Activated CD4-positive, alpha-beta T cell treated with anti-CD3 and anti-CD28 coated beads, Interleukin-2, amount 10 ng/mL, durations not matched to agents 24 days and 14 days (primary cell): ENCODE measurements at regions not wholly inside any gene's neighbourhood (a gene's known extent, or its start where the extent isn't known, plus 50 kb on each side); places are given as distances from the start of the nearest gene placed in this dataset.
"Not testable (repeated sequence)": the region's sequence is repeated elsewhere in the genome, so short reads cannot be mapped to it uniquely, and the experiment has no call there.

Experiments
- DNase-seq: peaks from one replicate; pipeline ENCODE4 v3.0.0; 2022
- H3K27ac Mint-ChIP-seq: one replicate; pipeline ENCODE4 v1.8.0; 2022; ENCODE audit warnings: mild to moderate bottlenecking, mixed read lengths
- H3K27me3 Mint-ChIP-seq: one replicate; pipeline ENCODE4 v1.8.0; 2022; ENCODE audit warnings: mixed read lengths
- H3K36me3 Mint-ChIP-seq: one replicate; pipeline ENCODE4 v1.8.0; 2022; ENCODE audit warnings: low read depth, mild to moderate bottlenecking, mixed read lengths
- H3K4me1 Mint-ChIP-seq: one replicate; pipeline ENCODE4 v1.8.0; 2021; ENCODE audit warnings: mixed read lengths
- H3K4me3 Mint-ChIP-seq: one replicate; pipeline ENCODE4 v1.8.0; 2022; ENCODE audit warnings: mild to moderate bottlenecking, moderate library complexity, mixed read lengths
- H3K9me3 Mint-ChIP-seq: one replicate; pipeline ENCODE4 v1.8.0; 2021; ENCODE audit warnings: mixed read lengths
- intact Hi-C: fragments of 100-400 bp; cut with micrococcal nuclease; formaldehyde crosslinking; loops from one replicate; pipeline ENCODE4 v1.15.1; 2023

DNA sequence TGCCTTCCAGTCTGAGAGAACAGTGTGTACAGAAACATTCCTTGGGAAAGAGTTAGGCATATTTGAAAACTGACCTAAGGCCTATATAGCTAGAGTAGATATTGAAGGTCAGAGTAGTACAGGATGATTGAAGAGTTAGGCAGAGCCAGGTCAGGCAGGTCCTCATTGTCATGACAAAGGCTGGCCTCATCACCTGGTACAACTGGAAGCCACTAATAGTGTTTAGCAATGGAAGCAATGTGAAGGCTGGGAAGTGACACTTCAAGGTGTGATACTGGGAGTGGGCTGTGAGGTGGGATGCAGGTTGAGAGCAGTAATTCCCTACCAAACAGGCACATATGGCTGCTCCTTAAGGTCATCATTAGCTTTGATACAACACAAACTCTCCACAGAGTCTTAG lies 123.6 kb upstream of the CCNH start:
- Mint-ChIP-seq H3K4me3 (no peak overlapping the region), H3K27me3 (no peaks in the 10 kb centered on the region), H3K36me3 (no peaks in the 10 kb centered on the region), H3K27ac (no peak overlapping the region), H3K9me3 (no peaks in the 10 kb centered on the region), H3K4me1 (no peaks in the 10 kb centered on the region)
- intact Hi-C loops: no loop called here
- no peak for DNase-seq

DNA sequence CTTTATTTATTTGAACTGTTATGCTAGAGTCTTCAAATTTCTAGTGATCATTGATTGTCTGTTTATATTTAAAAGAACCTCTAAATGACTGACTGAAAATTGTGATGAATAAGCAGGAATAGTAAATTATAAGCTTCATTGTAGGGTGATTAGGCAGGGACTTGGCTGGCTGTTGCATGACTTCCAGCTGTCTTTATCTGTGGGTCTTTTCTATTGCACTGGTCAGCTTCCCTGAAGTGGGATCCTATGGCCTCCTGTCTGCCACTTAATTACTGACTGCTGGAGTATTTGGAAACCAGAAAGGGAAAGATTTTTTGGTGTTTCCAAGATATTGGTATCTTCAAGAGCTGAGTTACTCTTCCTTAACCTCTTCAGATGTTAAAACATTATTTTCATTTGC lies 123.0 kb upstream of the CCNH start:
- no peak for DNase-seq
- Mint-ChIP-seq H3K27ac (no peak overlapping the region), H3K4me1 (no peaks in the 10 kb centered on the region), H3K27me3 (no peaks in the 10 kb centered on the region), H3K4me3 (no peak overlapping the region), H3K9me3 (no peaks in the 10 kb centered on the region), H3K36me3 (no peaks in the 10 kb centered on the region)
- intact Hi-C loops: no loop called here

DNA sequence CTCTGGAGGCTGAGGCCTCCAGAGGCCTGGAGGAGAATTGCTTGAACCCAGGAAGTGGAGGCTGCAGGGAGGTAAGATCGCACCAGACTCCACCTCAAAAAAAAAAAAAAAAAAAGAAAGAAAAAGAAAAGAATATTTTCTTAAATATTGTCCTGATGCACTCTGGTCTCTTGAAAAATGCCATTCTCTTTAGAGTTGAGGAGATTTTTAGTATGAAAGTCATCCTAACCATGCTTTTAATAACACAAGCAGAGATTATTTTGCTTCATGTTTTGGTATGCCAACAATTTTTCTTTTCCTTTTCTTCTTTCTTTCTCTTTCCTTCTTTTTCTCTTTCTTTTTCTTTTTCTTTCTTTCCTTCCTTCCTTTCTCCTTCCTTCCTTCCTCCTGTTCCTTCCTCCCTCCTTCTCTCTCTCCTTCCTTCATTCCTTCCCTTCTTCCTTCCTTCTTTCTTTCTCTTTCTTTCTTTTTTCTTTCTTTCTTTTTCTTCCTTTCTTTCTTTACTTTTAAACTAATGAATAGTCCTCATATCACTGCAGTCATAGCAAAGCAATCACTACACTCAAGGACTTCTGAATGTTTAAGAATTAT lies 116.9 kb upstream of the CCNH start:
- no peaks in the 10 kb centered on the region for H3K4me1 Mint-ChIP-seq
- H3K36me3 Mint-ChIP-seq: no peaks in the 10 kb centered on the region
- intact Hi-C loops: no loop called here
- DNase-seq: no peak
- H3K4me3 Mint-ChIP-seq: no peak overlapping the region
- no peaks in the 10 kb centered on the region for H3K27me3 Mint-ChIP-seq
- H3K9me3 Mint-ChIP-seq: no peaks in the 10 kb centered on the region
- H3K27ac Mint-ChIP-seq: no peak overlapping the region

GRCh38 chr5:87526131-87526530 lies 113.4 kb upstream of the CCNH start:
- Mint-ChIP-seq H3K4me1 (no peaks in the 10 kb centered on the region), H3K4me3 (no peak overlapping the region), H3K9me3 (no peaks in the 10 kb centered on the region), H3K27ac (no peak overlapping the region), H3K36me3 (no peaks in the 10 kb centered on the region), H3K27me3 (no peaks in the 10 kb centered on the region)
- no peak for DNase-seq
- intact Hi-C loops: no loop called here

- Mint-ChIP-seq H3K27me3 (no peaks in the 10 kb centered on the region), H3K4me1 (no peaks in the 10 kb centered on the region), H3K36me3 (no peaks in the 10 kb centered on the region), H3K4me3 (no peak overlapping the region), H3K27ac (no peak overlapping the region), H3K9me3 (no peaks in the 10 kb centered on the region)
- intact Hi-C loops: no loop called here
- DNase-seq: no peak
Measured at GRCh38 chr5:87524217-87524616, 111.5 kb upstream of the CCNH start.

GRCh38 chr5:87511778-87512177 lies 99.0 kb upstream of the CCNH start:
- intact Hi-C loops, H3K27ac Mint-ChIP-seq, H3K4me1 Mint-ChIP-seq: not testable (repeated sequence)

DNA sequence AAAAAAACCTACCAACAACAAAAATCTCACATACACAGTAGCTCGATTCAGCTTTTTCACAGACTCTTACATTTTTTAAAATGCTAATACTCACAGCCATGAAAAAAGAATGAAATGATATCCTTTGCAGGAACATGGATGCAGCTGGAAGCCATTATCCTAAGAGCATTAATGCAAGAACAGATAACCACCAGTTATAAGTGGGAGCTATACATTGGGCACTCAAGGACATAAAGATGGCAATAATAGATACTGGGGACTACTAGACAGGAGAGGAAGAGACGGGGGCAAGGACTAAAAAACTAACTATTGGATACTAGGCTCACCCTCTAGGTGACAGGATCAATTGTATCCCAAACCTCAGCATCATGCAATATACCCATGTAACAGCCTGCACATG lies 90.3 kb upstream of the CCNH start:
- DNase-seq: no peak
- Mint-ChIP-seq H3K4me3 (no peak overlapping the region), H3K27me3 (no peaks in the 10 kb centered on the region), H3K4me1 (no peaks in the 10 kb centered on the region), H3K9me3 (no peaks in the 10 kb centered on the region), H3K27ac (no peak overlapping the region), H3K36me3 (no peaks in the 10 kb centered on the region)
- intact Hi-C loops: no loop called here

More at GRCh38 chr5:87511778-87512177, 99.0 kb upstream of the CCNH start:
- not testable (repeated sequence) for DNase-seq, H3K9me3 Mint-ChIP-seq, H3K27me3 Mint-ChIP-seq, H3K36me3 Mint-ChIP-seq, H3K4me3 Mint-ChIP-seq

DNA sequence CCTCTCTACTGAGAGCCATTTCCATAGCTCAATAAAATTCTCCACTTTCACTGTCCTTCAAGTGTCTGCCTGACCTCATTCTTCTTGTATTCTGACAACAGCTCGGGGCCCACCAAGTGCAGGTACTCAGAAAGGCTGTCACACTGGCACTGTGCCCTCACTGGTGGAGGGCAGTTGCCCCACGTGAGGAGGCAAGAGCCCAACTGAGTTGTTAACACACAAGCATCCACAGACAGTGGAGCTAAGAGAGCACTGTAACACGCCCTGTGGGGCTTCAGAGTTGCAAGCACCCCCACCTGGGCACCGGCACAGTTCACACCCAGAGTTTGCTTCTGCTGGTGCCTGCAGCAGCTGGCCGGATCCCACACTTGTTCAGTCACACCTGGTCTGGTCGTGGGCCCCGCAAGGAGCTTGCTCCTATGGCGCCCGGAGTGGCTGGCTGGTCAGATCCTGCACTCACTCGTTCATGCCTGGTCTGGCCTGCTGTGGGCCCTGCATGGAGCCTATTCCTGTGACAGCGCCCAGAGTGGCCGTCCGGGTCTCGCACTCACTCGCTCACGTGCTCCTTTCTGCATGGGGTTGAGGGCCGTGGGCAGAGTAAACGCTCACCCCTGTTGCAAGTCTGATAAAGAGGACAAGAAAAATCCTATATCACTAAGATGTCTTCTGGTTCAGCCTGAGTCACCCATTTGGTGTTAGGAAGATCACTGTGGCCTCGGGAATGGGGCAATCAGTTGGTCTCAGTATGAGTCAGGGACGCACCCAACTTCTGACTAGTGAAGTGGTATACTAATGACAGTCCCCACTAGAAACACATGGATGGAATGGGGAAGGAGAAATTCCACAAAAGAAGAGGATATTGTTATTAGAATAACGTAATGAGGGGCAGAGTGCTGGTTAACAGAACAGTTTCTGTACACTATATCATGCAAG lies 87.0 kb upstream of the CCNH start:
- no peaks in the 10 kb centered on the region for H3K4me1 Mint-ChIP-seq
- intact Hi-C loops: no loop called here
- no peaks in the 10 kb centered on the region for H3K27me3 Mint-ChIP-seq
- no peaks in the 10 kb centered on the region for H3K9me3 Mint-ChIP-seq
- no peaks in the 10 kb centered on the region for H3K36me3 Mint-ChIP-seq
- DNase-seq: no peak
- H3K27ac Mint-ChIP-seq: no peak overlapping the region
- H3K4me3 Mint-ChIP-seq: no peak overlapping the region
